ENCODE measurements at regions not wholly inside any gene's neighbourhood (a gene's known extent, or its start where the extent isn't known, plus 50 kb on each side); places are given as distances from the start of the nearest gene placed in this dataset.

- in situ Hi-C loops (cut with MboI; ENCODE audit: low pct_unique_long_range_greater_than_20kb, low sequenced_read_pairs, unreplicated experiment) = no loop called here
- no peak for DNase-seq (ENCODE audit: low spot score)
- TF ChIP-seq, protein P1, sequence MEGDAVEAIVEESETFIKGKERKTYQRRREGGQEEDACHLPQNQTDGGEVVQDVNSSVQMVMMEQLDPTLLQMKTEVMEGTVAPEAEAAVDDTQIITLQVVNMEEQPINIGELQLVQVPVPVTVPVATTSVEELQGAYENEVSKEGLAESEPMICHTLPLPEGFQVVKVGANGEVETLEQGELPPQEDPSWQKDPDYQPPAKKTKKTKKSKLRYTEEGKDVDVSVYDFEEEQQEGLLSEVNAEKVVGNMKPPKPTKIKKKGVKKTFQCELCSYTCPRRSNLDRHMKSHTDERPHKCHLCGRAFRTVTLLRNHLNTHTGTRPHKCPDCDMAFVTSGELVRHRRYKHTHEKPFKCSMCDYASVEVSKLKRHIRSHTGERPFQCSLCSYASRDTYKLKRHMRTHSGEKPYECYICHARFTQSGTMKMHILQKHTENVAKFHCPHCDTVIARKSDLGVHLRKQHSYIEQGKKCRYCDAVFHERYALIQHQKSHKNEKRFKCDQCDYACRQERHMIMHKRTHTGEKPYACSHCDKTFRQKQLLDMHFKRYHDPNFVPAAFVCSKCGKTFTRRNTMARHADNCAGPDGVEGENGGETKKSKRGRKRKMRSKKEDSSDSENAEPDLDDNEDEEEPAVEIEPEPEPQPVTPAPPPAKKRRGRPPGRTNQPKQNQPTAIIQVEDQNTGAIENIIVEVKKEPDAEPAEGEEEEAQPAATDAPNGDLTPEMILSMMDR (IDR thresholded peaks at IDR 0.05; ENCODE audit: extremely low read depth, insufficient read depth, missing control alignments) = no peak
These were observed 250.9 kb upstream of the SDK2 start for GRCh38 chr17:73895157-73895556.

- DNase-seq (ENCODE audit: low spot score) = no peak
- in situ Hi-C loops (cut with MboI; ENCODE audit: low pct_unique_long_range_greater_than_20kb, low sequenced_read_pairs, unreplicated experiment) = no loop called here
- TF ChIP-seq, protein P1 (IDR thresholded peaks at IDR 0.05; ENCODE audit: extremely low read depth, insufficient read depth, missing control alignments) = no peak
These were observed 252.7 kb upstream of the SDK2 start for GRCh38 chr17:73896966-73897365.

DNA sequence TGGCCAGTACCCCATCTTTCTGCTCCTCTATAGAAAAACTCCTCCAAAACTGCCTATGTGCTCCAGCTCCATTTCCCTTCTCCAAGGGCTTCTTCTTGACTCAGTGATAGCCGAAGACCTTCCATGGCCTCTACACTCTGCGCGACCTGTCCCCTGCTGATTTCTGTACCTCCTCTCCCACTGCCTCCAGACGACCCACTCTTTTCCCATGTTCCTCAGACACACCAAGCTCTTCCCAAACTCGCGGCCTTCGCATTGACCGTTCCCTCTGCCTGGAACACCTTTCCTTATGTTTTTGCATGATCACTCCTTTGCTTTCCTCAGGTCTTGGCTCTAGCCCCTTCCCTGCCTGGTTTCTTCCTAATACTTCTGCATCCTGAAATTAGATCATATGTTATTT lies 255.6 kb upstream of the SDK2 start:
- in situ Hi-C loops (cut with MboI; ENCODE audit: low pct_unique_long_range_greater_than_20kb, low sequenced_read_pairs, unreplicated experiment) = no loop called here

GRCh38 chr17:73900516-73900915 lies 256.3 kb upstream of the SDK2 start:
- TF ChIP-seq, protein P1 (IDR thresholded peaks at IDR 0.05; ENCODE audit: extremely low read depth, insufficient read depth, missing control alignments) = no peak
- in situ Hi-C loops (cut with MboI; ENCODE audit: low pct_unique_long_range_greater_than_20kb, low sequenced_read_pairs, unreplicated experiment) = no loop called here
- DNase-seq (ENCODE audit: low spot score) = no peak

More for the DNA sequence above, 255.6 kb upstream of the SDK2 start:
- no peak for DNase-seq (ENCODE audit: low spot score)
- TF ChIP-seq, protein P1 (IDR thresholded peaks at IDR 0.05; ENCODE audit: extremely low read depth, insufficient read depth, missing control alignments) = no peak

DNA sequence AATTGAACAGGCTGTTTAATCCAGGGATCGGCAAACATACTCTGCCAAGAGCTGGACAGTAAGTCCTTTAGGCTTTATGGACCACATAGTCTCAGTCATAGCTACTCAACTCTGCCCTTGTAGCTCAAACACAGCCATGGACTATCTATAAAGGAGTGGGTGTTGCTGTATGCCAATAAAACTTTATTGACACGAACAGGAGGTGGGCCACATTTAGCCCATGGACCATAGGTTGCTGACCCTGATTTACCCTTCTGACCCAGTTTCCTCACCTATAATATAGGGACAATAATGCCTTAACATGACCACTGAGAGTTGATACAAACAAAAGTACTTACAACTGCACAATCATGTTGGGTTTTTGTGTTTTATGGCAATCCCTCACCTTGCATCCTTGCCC lies 257.0 kb upstream of the SDK2 start:
- TF ChIP-seq, protein P1 (IDR thresholded peaks at IDR 0.05; ENCODE audit: extremely low read depth, insufficient read depth, missing control alignments) = no peak
- DNase-seq (ENCODE audit: low spot score) = peak; percentile 11
- in situ Hi-C loops (cut with MboI; ENCODE audit: low pct_unique_long_range_greater_than_20kb, low sequenced_read_pairs, unreplicated experiment) = no loop called here

- TF ChIP-seq, protein P1 (IDR thresholded peaks at IDR 0.05; ENCODE audit: extremely low read depth, insufficient read depth, missing control alignments) = no peak
- DNase-seq (ENCODE audit: low spot score) = peak; percentile 12
- in situ Hi-C loops (cut with MboI; ENCODE audit: low pct_unique_long_range_greater_than_20kb, low sequenced_read_pairs, unreplicated experiment) = no loop called here
These were observed 257.6 kb upstream of the SDK2 start for GRCh38 chr17:73901661-73902415.

Measured in GM13977 (cell line).